T-helper 2 cell treated with Interferon-gamma antibody and Interleukin-4, amounts not matched to agents 100 ng/mL and 5 ng/mL, for 36 hours (primary cell): ENCODE measurements at regions not wholly inside any gene's neighbourhood (a gene's known extent, or its start where the extent isn't known, plus 50 kb on each side); places are given as distances from the start of the nearest gene placed in this dataset.
"Not testable (repeated sequence)": the region's sequence is repeated elsewhere in the genome, so short reads cannot be mapped to it uniquely, and the experiment has no call there.

Source experiments
- intact Hi-C: fragments of 100-400 bp; cut with micrococcal nuclease; formaldehyde crosslinking; loops from one replicate; pipeline ENCODE4 v1.15.1; 2023

GRCh38 chr3:197431346-197431910 is 124.3 kb downstream of the BDH1 start:
- intact Hi-C loops = no loop called here

- intact Hi-C loops = no loop called here
These were observed 124.8 kb downstream of the BDH1 start for GRCh38 chr3:197430934-197431333.

GRCh38 chr3:197430502-197430901 is 125.3 kb downstream of the BDH1 start:
- intact Hi-C loops = no loop called here

- intact Hi-C loops = no loop called here
These were observed 126.8 kb downstream of the BDH1 start for GRCh38 chr3:197428952-197429351.

- intact Hi-C loops = no loop called here
These were observed 127.5 kb downstream of the BDH1 start for GRCh38 chr3:197428117-197428801.

GRCh38 chr3:197427021-197427420 is 128.6 kb upstream of the DLG1 start:
- intact Hi-C loops = no loop called here

- intact Hi-C loops = no loop called here
These were observed 127.7 kb upstream of the DLG1 start for GRCh38 chr3:197426121-197426566.

- intact Hi-C loops = no loop called here
These were observed 127.2 kb upstream of the DLG1 start for GRCh38 chr3:197425485-197426120.

- intact Hi-C loops = no loop called here
These were observed 126.5 kb upstream of the DLG1 start for GRCh38 chr3:197424674-197425484.

- intact Hi-C loops = no loop called here
These were observed 125.9 kb upstream of the DLG1 start for GRCh38 chr3:197424266-197424665.

GRCh38 chr3:197423376-197423775 is 125.0 kb upstream of the DLG1 start:
- intact Hi-C loops = no loop called here

- intact Hi-C loops = no loop called here
These were observed 124.1 kb upstream of the DLG1 start for GRCh38 chr3:197422506-197422905.

- intact Hi-C loops = no loop called here
These were observed 122.6 kb upstream of the DLG1 start for GRCh38 chr3:197421021-197421420.

- intact Hi-C loops = no loop called here
These were observed 122.2 kb upstream of the DLG1 start for GRCh38 chr3:197420566-197420965.

GRCh38 chr3:197420115-197420514 is 121.7 kb upstream of the DLG1 start:
- intact Hi-C loops = no loop called here

GRCh38 chr3:197419696-197420095 is 121.3 kb upstream of the DLG1 start:
- intact Hi-C loops = no loop called here

GRCh38 chr3:197417911-197418618 is 119.7 kb upstream of the DLG1 start:
- intact Hi-C loops = no loop called here

GRCh38 chr3:197417441-197417840 is 119.0 kb upstream of the DLG1 start:
- intact Hi-C loops = no loop called here

- intact Hi-C loops = not testable (repeated sequence)
These were observed 113.5 kb upstream of the DLG1 start for GRCh38 chr3:197411899-197412298.

GRCh38 chr3:197410170-197410569 is 111.8 kb upstream of the DLG1 start:
- intact Hi-C loops = not testable (repeated sequence)
